ENCODE measurements at regions not wholly inside any gene's neighbourhood (a gene's known extent, or its start where the extent isn't known, plus 50 kb on each side); places are given as distances from the start of the nearest gene placed in this dataset.

- no peaks in the 10 kb centered on the region for H3K9me3 ChIP-seq (ENCODE audit: insufficient read depth, low read length, severe bottlenecking)
- no peak overlapping the region for H3K4me3 ChIP-seq (ENCODE audit: low read depth in 1 of 2, low read length in 2 of 2)
- TF ChIP-seq EZH2 (IDR thresholded peaks at IDR 0.05; ENCODE audit: borderline replicate concordance, low read depth, low read length, severe bottlenecking) (no peak), CTCF (IDR thresholded peaks at IDR 0.05; ENCODE audit: borderline replicate concordance, extremely low read depth, low read length, poor library complexity, severe bottlenecking) (no peak)
- H2AFZ ChIP-seq (ENCODE audit: low read depth, low read length), result no peak overlapping the region
- no peak overlapping the region for H3K27ac ChIP-seq (ENCODE audit: low read length)
- no peaks in the 10 kb centered on the region for H3K36me3 ChIP-seq (ENCODE audit: insufficient read depth, low read length)
- no peaks in the 10 kb centered on the region for H4K20me1 ChIP-seq (ENCODE audit: insufficient read depth, low read length)
- no peak for ATAC-seq (ENCODE audit: insufficient read depth, low read depth)
- H3K4me1 ChIP-seq (ENCODE audit: insufficient read depth, low read length), result no peaks in the 10 kb centered on the region
- no peak overlapping the region for H3K9ac ChIP-seq (ENCODE audit: low read depth, low read length)
- H3K4me2 ChIP-seq (ENCODE audit: insufficient read depth, low read length), result no peak overlapping the region
- no peaks in the 10 kb centered on the region for H3K27me3 ChIP-seq (ENCODE audit: insufficient read depth, low read length, poor library complexity)
- H3K79me2 ChIP-seq (ENCODE audit: insufficient read depth, low read length), result no peaks in the 10 kb centered on the region
- no peak for DNase-seq
These were observed 82.8 kb downstream of the TMEM18 start for GRCh38 chr2:594297-594949.

GRCh38 chr2:593356-594026 lies 83.7 kb downstream of the TMEM18 start:
- Histone ChIP-seq H3K4me1 (ENCODE audit: insufficient read depth, low read length) (no peaks in the 10 kb centered on the region), H3K79me2 (ENCODE audit: insufficient read depth, low read length) (no peaks in the 10 kb centered on the region), H4K20me1 (ENCODE audit: insufficient read depth, low read length) (no peaks in the 10 kb centered on the region), H3K9me3 (ENCODE audit: insufficient read depth, low read length, severe bottlenecking) (no peaks in the 10 kb centered on the region), H3K27me3 (ENCODE audit: insufficient read depth, low read length, poor library complexity) (no peaks in the 10 kb centered on the region), H3K27ac (ENCODE audit: low read length) (no peak overlapping the region), H3K9ac (ENCODE audit: low read depth, low read length) (no peak overlapping the region), H3K36me3 (ENCODE audit: insufficient read depth, low read length) (no peaks in the 10 kb centered on the region), H3K4me3 (ENCODE audit: low read depth in 1 of 2, low read length in 2 of 2) (no peak overlapping the region), H3K4me2 (ENCODE audit: insufficient read depth, low read length) (no peak overlapping the region), H2AFZ (ENCODE audit: low read depth, low read length) (no peak overlapping the region)
- ATAC-seq (ENCODE audit: insufficient read depth, low read depth) (no peak), DNase-seq (no peak)
- TF ChIP-seq CTCF (IDR thresholded peaks at IDR 0.05; ENCODE audit: borderline replicate concordance, extremely low read depth, low read length, poor library complexity, severe bottlenecking), result no peak
- TF ChIP-seq EZH2 (IDR thresholded peaks at IDR 0.05; ENCODE audit: borderline replicate concordance, low read depth, low read length, severe bottlenecking), result no peak

- no peak overlapping the region for H3K4me2 ChIP-seq (ENCODE audit: insufficient read depth, low read length)
- no peak for DNase-seq
- H3K9ac ChIP-seq (ENCODE audit: low read depth, low read length), result no peak overlapping the region
- H3K27ac ChIP-seq (ENCODE audit: low read length), result no peak overlapping the region
- no peaks in the 10 kb centered on the region for H3K27me3 ChIP-seq (ENCODE audit: insufficient read depth, low read length, poor library complexity)
- no peak for ATAC-seq (ENCODE audit: insufficient read depth, low read depth)
- no peaks in the 10 kb centered on the region for H3K9me3 ChIP-seq (ENCODE audit: insufficient read depth, low read length, severe bottlenecking)
- H3K79me2 ChIP-seq (ENCODE audit: insufficient read depth, low read length), result no peaks in the 10 kb centered on the region
- H4K20me1 ChIP-seq (ENCODE audit: insufficient read depth, low read length), result peaks cover 2% of the 10 kb centered on the region; the same call in 1 of the 2 replicates
- H3K4me3 ChIP-seq (ENCODE audit: low read depth in 1 of 2, low read length in 2 of 2), result no peak overlapping the region
- TF ChIP-seq EZH2 (IDR thresholded peaks at IDR 0.05; ENCODE audit: borderline replicate concordance, low read depth, low read length, severe bottlenecking), result no peak
- no peak for TF ChIP-seq CTCF (IDR thresholded peaks at IDR 0.05; ENCODE audit: borderline replicate concordance, extremely low read depth, low read length, poor library complexity, severe bottlenecking)
- H3K36me3 ChIP-seq (ENCODE audit: insufficient read depth, low read length), result no peaks in the 10 kb centered on the region
- H3K4me1 ChIP-seq (ENCODE audit: insufficient read depth, low read length), result no peaks in the 10 kb centered on the region
- H2AFZ ChIP-seq (ENCODE audit: low read depth, low read length), result no peak overlapping the region
These were observed 84.5 kb downstream of the TMEM18 start for GRCh38 chr2:592737-593136.
